Psoas muscle (tissue), 7 donors: ENCODE measurements at regions not wholly inside any gene's neighbourhood (a gene's known extent, or its start where the extent isn't known, plus 50 kb on each side); places are given as distances from the start of the nearest gene placed in this dataset.

Experiments used
- ATAC-seq, 4 donors: fragments of 200-7000 bp; cut with Tn5 transposase; one replicate each; pipeline ENCODE4 v1.9.1; 2020; ENCODE audit warnings: moderate library complexity in 3 of 4, mild to moderate bottlenecking in 2 of 4
- DNase-seq, 2 donors: peaks; one replicate each; pipeline ENCODE4 v3.0.0-alpha.2; 2020
- H3K27ac ChIP-seq: fragments of 200-600 bp; one replicate; pipeline ENCODE4 v1.8.0; 2022
- H3K27me3 ChIP-seq, 3 donors: fragments of 200-600 bp in 1 of 3; one replicate each; pipeline versions ENCODE4 v1.6.1 to v1.8.0; 2013 to 2022; ENCODE audit warnings: low read length in 2 of 3, mild to moderate bottlenecking in 2 of 3, moderate library complexity in 1 of 3; ENCODE audit not compliant: insufficient read depth in 3 of 3
- H3K36me3 ChIP-seq, 2 donors: fragments of 200-600 bp in 1 of 2; one replicate each; pipeline versions ENCODE4 v1.6.1 to v1.8.0; 2013 to 2022; ENCODE audit warnings: low read depth in 1 of 2, mild to moderate bottlenecking in 1 of 2, moderate library complexity in 1 of 2; ENCODE audit not compliant: insufficient read depth in 1 of 2
- H3K4me1 ChIP-seq: fragments of 200-600 bp; one replicate; pipeline ENCODE4 v1.8.0; 2022
- H3K4me3 ChIP-seq: fragments of 200-600 bp; one replicate; pipeline ENCODE4 v1.8.0; 2022; ENCODE audit warnings: mild to moderate bottlenecking
- H3K9me3 ChIP-seq: fragments of 200-600 bp; one replicate; pipeline ENCODE4 v1.8.0; 2022
- WGBS, 3 donors: extraction: QIAGEN DNeasy Blood & Tissue Kit; methylation state at CpG; one replicate each; pipeline versions ENCODE4 v1.1.6 to v1.1.7; 2013; 5-methylcytosine and 5-hydroxymethylcytosine counted together
- intact Hi-C, 2 donors: fragments of 100-400 bp; cut with DNase I; formaldehyde crosslinking; loops; one replicate each; pipeline versions ENCODE4 v1.11.0 to v1.14.2; 2022
- TF ChIP-seq, protein P1 (sequence below): fragments of 200-600 bp; IDR thresholded peaks from one replicate; pipeline ENCODE4 v1.8.0; 2022; ENCODE audit warnings: antibody characterized with exemption
- donor health status: healthy with polysubstance abuse.
- donor health status: DM: no; HTN: no; CAD: no; lungs with moderate emphysema.
- donor health status: Bipolar disorder and iron deficiency.
- donor health status: healthy.
- donor health status: DM: yes; HTN: yes; CAD: no.
- donor health status: DM: no; HTN: no; CAD: no.
- donor health status: DM: yes; HTN: yes; CAD: no.

DNA sequence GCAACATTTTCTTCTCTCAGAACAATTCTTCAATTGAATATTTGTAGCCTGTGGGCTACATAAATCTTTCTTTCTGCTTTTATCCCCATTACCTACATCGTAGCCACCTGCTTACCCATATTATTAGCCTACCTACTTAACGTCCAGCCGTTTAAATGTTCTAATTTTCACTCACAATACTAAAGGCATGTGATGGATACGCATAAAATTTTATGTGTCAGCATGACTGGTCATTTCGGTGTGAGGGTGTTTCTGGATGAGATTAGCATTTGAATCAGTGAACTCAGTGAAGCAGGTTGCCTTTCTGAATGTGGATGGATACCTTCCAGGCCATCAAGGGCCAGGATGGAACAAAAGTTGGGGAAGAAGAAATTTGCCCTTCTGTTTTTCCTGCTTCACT is 1722.5 kb upstream of the ACO1 start:
- ATAC-seq (no peak), DNase-seq (no peak)
- intact Hi-C loops = no loop called here
- H3K4me1 ChIP-seq = no peaks in the 10 kb centered on the region
- no peaks in the 10 kb centered on the region for H3K27me3 ChIP-seq
- H3K27ac ChIP-seq = no peak overlapping the region
- TF ChIP-seq, protein P1, sequence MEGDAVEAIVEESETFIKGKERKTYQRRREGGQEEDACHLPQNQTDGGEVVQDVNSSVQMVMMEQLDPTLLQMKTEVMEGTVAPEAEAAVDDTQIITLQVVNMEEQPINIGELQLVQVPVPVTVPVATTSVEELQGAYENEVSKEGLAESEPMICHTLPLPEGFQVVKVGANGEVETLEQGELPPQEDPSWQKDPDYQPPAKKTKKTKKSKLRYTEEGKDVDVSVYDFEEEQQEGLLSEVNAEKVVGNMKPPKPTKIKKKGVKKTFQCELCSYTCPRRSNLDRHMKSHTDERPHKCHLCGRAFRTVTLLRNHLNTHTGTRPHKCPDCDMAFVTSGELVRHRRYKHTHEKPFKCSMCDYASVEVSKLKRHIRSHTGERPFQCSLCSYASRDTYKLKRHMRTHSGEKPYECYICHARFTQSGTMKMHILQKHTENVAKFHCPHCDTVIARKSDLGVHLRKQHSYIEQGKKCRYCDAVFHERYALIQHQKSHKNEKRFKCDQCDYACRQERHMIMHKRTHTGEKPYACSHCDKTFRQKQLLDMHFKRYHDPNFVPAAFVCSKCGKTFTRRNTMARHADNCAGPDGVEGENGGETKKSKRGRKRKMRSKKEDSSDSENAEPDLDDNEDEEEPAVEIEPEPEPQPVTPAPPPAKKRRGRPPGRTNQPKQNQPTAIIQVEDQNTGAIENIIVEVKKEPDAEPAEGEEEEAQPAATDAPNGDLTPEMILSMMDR = no peak
- 50 to 57% (median 50%) methylated on average over 5 of the region's 5 CpGs for WGBS, 3 donors
- no peaks in the 10 kb centered on the region for H3K36me3 ChIP-seq
- no peaks in the 10 kb centered on the region for H3K9me3 ChIP-seq
- H3K4me3 ChIP-seq = no peak overlapping the region

DNA sequence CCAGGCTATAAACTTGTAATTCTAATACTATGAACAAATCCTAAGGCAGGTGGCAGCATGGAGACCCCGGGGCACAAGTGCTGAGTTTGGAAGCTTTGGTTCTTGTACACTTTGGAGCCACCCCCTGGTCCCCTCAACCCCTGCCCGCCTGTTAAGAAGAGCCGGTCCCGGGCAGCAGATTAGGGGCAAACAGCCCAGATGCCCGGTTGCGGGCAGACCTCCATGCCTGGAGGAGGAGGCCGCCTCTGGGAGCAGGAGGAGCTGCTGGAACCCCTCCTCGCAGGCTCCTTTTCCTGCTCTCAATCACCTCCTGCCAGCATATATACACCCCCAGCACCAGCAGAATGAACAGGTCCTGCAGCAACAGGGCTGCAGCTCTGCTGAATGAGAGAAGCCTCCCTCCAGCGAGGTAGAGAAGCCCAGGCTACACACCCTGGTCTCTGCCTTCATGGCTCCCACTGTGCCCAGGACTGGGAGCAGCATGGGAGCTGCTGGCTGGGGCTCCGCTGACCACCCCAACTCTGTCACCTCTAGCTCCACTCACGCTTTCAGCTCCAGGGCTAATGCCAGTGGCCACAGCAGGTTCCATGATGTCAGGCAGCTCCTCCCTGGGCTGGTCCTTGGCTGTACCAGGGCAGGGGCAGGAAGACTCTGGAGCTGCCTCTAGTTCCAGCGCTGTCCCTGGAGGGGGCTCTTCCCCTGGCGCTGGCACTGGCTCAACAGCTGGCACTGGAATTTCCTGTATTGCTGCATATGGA is 1713.5 kb upstream of the ACO1 start:
- peak in 1 of 2 donors; percentile 30 for DNase-seq
- intact Hi-C loops = no loop called here
- H3K27ac ChIP-seq = no peak overlapping the region
- 91 to 95% (median 91%) methylated on average over 12 to 13 of the region's 13 CpGs for WGBS, 3 donors
- TF ChIP-seq, protein P1 = no peak
- H3K4me3 ChIP-seq = no peak overlapping the region
- no peak for ATAC-seq
- H3K36me3 ChIP-seq = no peaks in the 10 kb centered on the region
- H3K9me3 ChIP-seq = no peaks in the 10 kb centered on the region
- H3K4me1 ChIP-seq = no peaks in the 10 kb centered on the region
- no peaks in the 10 kb centered on the region for H3K27me3 ChIP-seq

DNA sequence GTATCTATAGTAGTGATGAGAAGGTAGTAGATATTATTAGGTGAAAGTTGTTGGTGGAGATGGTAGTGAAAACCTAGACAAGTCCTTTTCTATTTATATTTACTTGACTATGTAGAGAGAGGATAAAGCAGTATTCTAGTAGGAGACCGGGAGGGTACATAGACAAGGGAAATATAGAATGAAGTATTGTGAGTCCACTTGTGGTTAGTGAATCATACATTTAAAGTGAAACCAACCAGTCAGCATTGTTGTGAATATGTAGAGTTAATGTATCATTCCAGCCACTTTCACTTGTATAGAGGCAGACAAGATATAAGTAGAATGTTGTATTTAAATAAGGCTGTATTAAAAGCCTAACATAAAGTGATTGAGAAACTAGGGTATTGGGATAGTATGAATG is 1711.3 kb upstream of the ACO1 start:
- H3K36me3 ChIP-seq = no peaks in the 10 kb centered on the region
- no peaks in the 10 kb centered on the region for H3K9me3 ChIP-seq
- no peak overlapping the region for H3K4me3 ChIP-seq
- H3K27me3 ChIP-seq = no peaks in the 10 kb centered on the region
- ATAC-seq (no peak), DNase-seq (no peak)
- no peaks in the 10 kb centered on the region for H3K4me1 ChIP-seq
- H3K27ac ChIP-seq = no peak overlapping the region
- intact Hi-C loops = no loop called here
- TF ChIP-seq, protein P1 = no peak
- 88 to 98% (median 94%) methylated on average over 1 of the region's 1 CpG for WGBS, 3 donors

DNA sequence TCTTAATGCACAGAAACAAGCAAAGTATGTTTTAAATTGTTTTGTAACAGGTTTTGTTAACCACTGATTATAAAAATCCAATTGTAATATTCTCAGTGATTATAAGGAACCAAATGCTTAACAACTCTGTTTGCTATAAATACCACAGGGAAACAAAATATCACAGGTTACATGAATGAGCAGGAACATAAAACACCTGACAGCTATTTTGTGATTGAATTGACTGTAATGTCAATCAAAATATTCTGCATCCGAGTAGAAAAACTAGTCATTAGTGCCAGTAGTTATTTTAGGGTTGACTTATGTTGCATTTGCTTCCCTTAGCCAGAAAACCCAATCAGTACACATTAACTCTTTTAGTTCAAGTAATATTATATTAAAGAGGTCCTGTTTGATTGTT is 1707.8 kb upstream of the ACO1 start:
- intact Hi-C loops = no loop called here
- ATAC-seq (no peak), DNase-seq (no peak)
- Histone ChIP-seq H3K36me3 (no peaks in the 10 kb centered on the region), H3K27me3 (no peaks in the 10 kb centered on the region), H3K4me1 (no peaks in the 10 kb centered on the region), H3K9me3 (no peaks in the 10 kb centered on the region), H3K27ac (no peak overlapping the region), H3K4me3 (no peak overlapping the region)
- TF ChIP-seq, protein P1 = no peak
- WGBS, 3 donors = 14 to 33% (median 15%) methylated on average over 1 of the region's 1 CpG

DNA sequence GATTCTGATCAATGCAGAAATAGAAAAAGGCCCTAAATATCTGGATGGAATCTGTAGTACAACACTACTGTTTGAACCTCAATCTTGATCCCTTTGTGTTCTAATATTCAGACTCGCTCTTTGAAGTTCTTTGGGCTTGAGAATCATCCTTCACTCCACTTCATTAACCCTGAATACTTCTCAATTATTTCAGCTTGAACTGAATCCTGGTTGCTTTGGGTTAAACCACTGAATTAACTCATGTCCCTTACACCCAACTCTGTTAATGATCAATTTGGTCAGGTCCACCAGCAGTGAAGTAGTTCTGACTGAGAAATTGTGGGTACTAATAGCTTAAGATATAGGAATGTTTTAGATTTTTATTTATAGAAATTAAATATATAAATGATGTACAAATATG is 1707.2 kb upstream of the ACO1 start:
- Histone ChIP-seq H3K4me1 (no peaks in the 10 kb centered on the region), H3K27ac (no peak overlapping the region), H3K27me3 (no peaks in the 10 kb centered on the region), H3K36me3 (no peaks in the 10 kb centered on the region), H3K4me3 (no peak overlapping the region), H3K9me3 (no peaks in the 10 kb centered on the region)
- ATAC-seq (no peak), DNase-seq (no peak)
- TF ChIP-seq, protein P1 = no peak
- 36 to 94% (median 52%) methylated on average over 1 of the region's 1 CpG for WGBS, 3 donors
- intact Hi-C loops = no loop called here
